K562 (cell line): ENCODE measurements at regions not wholly inside any gene's neighbourhood (a gene's known extent, or its start where the extent isn't known, plus 50 kb on each side); places are given as distances from the start of the nearest gene placed in this dataset.
"Not testable (repeated sequence)": the region's sequence is repeated elsewhere in the genome, so short reads cannot be mapped to it uniquely, and the experiment has no call there.

Experiments used
- CREB1 ChIP-seq, 2 experiments: sonication (generic) in 1 of 2; formaldehyde crosslinking in 1 of 2; IDR thresholded peaks; 2 replicates each; pipeline versions ENCODE4 v1.6.1 to v1.8.0; 2012 to 2022; ENCODE audit warnings: inconsistent platforms in 1 of 2, mild to moderate bottlenecking in 1 of 2, missing genetic modification reagents in 1 of 2, moderate library complexity in 1 of 2
- FOXM1 ChIP-seq, 2 experiments: fragments of 450-650 bp in 1 of 2; sonication (generic) in 1 of 2; formaldehyde crosslinking in 1 of 2; IDR thresholded peaks; 2 replicates each; pipeline versions ENCODE4 v1.6.1 to v1.9.0; 2017 to 2022; ENCODE audit warnings: low read depth in 2 of 2, mild to moderate bottlenecking in 2 of 2, missing genetic modification reagents in 1 of 2, moderate library complexity in 1 of 2
- NRF1 ChIP-seq, 2 experiments: fragments of 450-650 bp; IDR thresholded peaks in 1 of 2; conservative IDR thresholded peaks in 1 of 2; 2 replicates each; pipeline ENCODE4 v1.6.1; 2014; ENCODE audit warnings: mild to moderate bottlenecking in 2 of 2
- TAF15 ChIP-seq: fragments of 200-400 bp; formaldehyde crosslinking; IDR thresholded peaks from 2 replicates; pipeline ENCODE4 v1.6.1; 2017; ENCODE audit warnings: mild to moderate bottlenecking, low read depth, low read length, moderate library complexity
- TBL1XR1 ChIP-seq, 2 experiments: IDR thresholded peaks; 2 replicates each; pipeline ENCODE4 v1.6.1; 2012; ENCODE audit warnings: improper control_type of control experiment in 2 of 2, low read length in 2 of 2, mild to moderate bottlenecking in 1 of 2
- TF ChIP-seq, protein P1 (sequence below): sonication (generic); formaldehyde crosslinking; IDR thresholded peaks from 2 replicates; pipeline ENCODE4 v1.9.0; 2022; ENCODE audit warnings: mild to moderate bottlenecking, missing genetic modification reagents
- TF ChIP-seq, protein P2 (sequence below), 3 experiments: IDR thresholded peaks in 2 of 3; conservative IDR thresholded peaks in 1 of 3; 2 replicates each; pipeline ENCODE4 v1.5.1; 2011 to 2012; ENCODE audit warnings: low read length in 3 of 3, mild to moderate bottlenecking in 3 of 3, control low read depth in 2 of 3, improper control_type of control experiment in 1 of 3, inconsistent platforms in 1 of 3, low read depth in 1 of 3, mixed read lengths in 1 of 3, moderate library complexity in 1 of 3; ENCODE audit not compliant: insufficient read depth in 2 of 3

DNA sequence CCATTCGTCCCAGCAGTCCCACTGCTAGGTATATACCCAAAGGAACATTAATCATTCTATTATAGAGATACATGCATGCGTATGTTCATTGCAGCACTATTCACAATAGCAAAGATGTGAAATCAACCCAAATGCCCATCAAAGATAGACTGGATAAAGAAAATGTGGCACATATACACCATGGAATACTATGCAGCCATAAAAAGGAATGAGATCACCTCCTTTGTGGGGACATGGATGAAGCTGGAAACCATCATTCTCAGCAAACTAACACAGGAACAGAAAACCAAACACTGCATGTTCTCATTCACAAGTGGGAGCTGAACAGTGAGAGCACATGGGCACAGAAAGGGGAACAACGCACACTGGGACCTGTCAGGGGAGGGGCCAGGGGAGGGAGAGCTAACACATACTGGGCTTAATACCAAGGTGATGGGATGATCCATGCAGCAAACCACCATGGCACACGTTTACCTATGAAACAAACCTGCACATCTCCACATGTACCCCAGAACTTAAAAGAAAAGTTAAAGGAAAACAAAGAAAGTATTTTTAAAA lies 183.3 kb upstream of the PFKP start:
- TF ChIP-seq CREB1 (IDR thresholded peaks at IDR 0.05); CREB1 (CRISPR knock-in tag; IDR thresholded peaks at IDR 0.05); TAF15; FOXM1 (IDR thresholded peaks at IDR 0.05; ENCODE audit: low read depth); FOXM1 (CRISPR knock-in tag; IDR thresholded peaks at IDR 0.05; ENCODE audit: low read depth); NRF1 (conservative IDR thresholded peaks at IDR 0.05 in 1 of 2, IDR thresholded peaks at IDR 0.05 in 1 of 2); TBL1XR1 (IDR thresholded peaks at IDR 0.05; ENCODE audit: low read length in 2 of 2): not testable (repeated sequence)
- TF ChIP-seq, protein P1, sequence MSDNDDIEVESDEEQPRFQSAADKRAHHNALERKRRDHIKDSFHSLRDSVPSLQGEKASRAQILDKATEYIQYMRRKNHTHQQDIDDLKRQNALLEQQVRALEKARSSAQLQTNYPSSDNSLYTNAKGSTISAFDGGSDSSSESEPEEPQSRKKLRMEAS = not testable (repeated sequence)
- TF ChIP-seq, protein P2, sequence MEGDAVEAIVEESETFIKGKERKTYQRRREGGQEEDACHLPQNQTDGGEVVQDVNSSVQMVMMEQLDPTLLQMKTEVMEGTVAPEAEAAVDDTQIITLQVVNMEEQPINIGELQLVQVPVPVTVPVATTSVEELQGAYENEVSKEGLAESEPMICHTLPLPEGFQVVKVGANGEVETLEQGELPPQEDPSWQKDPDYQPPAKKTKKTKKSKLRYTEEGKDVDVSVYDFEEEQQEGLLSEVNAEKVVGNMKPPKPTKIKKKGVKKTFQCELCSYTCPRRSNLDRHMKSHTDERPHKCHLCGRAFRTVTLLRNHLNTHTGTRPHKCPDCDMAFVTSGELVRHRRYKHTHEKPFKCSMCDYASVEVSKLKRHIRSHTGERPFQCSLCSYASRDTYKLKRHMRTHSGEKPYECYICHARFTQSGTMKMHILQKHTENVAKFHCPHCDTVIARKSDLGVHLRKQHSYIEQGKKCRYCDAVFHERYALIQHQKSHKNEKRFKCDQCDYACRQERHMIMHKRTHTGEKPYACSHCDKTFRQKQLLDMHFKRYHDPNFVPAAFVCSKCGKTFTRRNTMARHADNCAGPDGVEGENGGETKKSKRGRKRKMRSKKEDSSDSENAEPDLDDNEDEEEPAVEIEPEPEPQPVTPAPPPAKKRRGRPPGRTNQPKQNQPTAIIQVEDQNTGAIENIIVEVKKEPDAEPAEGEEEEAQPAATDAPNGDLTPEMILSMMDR (IDR thresholded peaks at IDR 0.05 in 2 of 3, conservative IDR thresholded peaks at IDR 0.05 in 1 of 3; ENCODE audit: insufficient read depth in 2 of 3, low read depth in 1 of 3, low read length in 3 of 3) = not testable (repeated sequence)
